H9 (cell line): ENCODE measurements at regions not wholly inside any gene's neighbourhood (a gene's known extent, or its start where the extent isn't known, plus 50 kb on each side); places are given as distances from the start of the nearest gene placed in this dataset.

ENCODE experiments used
- DNase-seq: peaks from one replicate; pipeline ENCODE4 v3.0.0-alpha.2; 2017
- H2AFZ ChIP-seq: one replicate; pipeline ENCODE4 v1.6.1; 2013; ENCODE audit warnings: mild to moderate bottlenecking, low read length, control low read depth, moderate library complexity
- H2AK5ac ChIP-seq: 2 replicates; pipeline ENCODE4 v1.6.1; 2013; ENCODE audit warnings: low read length, control low read depth, mixed read lengths; ENCODE audit not compliant: insufficient read length
- H2BK120ac ChIP-seq: one replicate; pipeline ENCODE4 v1.6.1; 2013; ENCODE audit warnings: low read depth, mild to moderate bottlenecking, low read length, control low read depth, inconsistent platforms; ENCODE audit not compliant: poor library complexity, severe bottlenecking
- H2BK12ac ChIP-seq: 2 replicates; pipeline ENCODE4 v1.6.1; 2013; ENCODE audit warnings: low read length, control low read depth, mixed read lengths, low read depth; ENCODE audit not compliant: insufficient read length
- H2BK15ac ChIP-seq: 2 replicates; pipeline ENCODE4 v1.6.1; 2013; ENCODE audit warnings: low read depth, low read length, control low read depth
- H2BK20ac ChIP-seq: one replicate; pipeline ENCODE4 v1.6.1; 2013; ENCODE audit warnings: low read depth, mild to moderate bottlenecking, low read length, control low read depth, inconsistent platforms; ENCODE audit not compliant: poor library complexity, severe bottlenecking
- H2BK5ac ChIP-seq: 2 replicates; pipeline ENCODE4 v1.6.1; 2013; ENCODE audit warnings: low read length, control low read depth, mixed read lengths; ENCODE audit not compliant: insufficient read length
- H3K14ac ChIP-seq: 2 replicates; pipeline ENCODE4 v1.6.1; 2013; ENCODE audit warnings: low read length, control low read depth; ENCODE audit not compliant: insufficient read depth
- H3K18ac ChIP-seq: 2 replicates; pipeline ENCODE4 v1.6.1; 2013; ENCODE audit warnings: low read depth, mild to moderate bottlenecking, mixed read lengths, low read length, control low read depth; ENCODE audit not compliant: insufficient read length
- H3K23ac ChIP-seq: 2 replicates; pipeline ENCODE4 v1.6.1; 2013; ENCODE audit warnings: low read length, control low read depth, mixed read lengths, low read depth; ENCODE audit not compliant: insufficient read length
- H3K23me2 ChIP-seq: 2 replicates; pipeline ENCODE4 v1.6.1; 2013; ENCODE audit warnings: low read depth, mild to moderate bottlenecking, mixed read lengths, low read length, control low read depth; ENCODE audit not compliant: insufficient read length, poor library complexity, severe bottlenecking
- H3K27ac ChIP-seq: 2 replicates; pipeline ENCODE4 v1.5.1; 2013; ENCODE audit warnings: low read length, control low read depth, mixed read lengths, low read depth; ENCODE audit not compliant: insufficient read length
- H3K27me3 ChIP-seq: 2 replicates; pipeline ENCODE4 v1.6.1; 2013; ENCODE audit warnings: low read length, control low read depth, inconsistent platforms; ENCODE audit not compliant: insufficient read depth
- H3K4ac ChIP-seq: 2 replicates; pipeline ENCODE4 v1.6.1; 2013; ENCODE audit warnings: low read depth, mild to moderate bottlenecking, control low read depth, inconsistent platforms, low read length, moderate library complexity
- H3K4me1 ChIP-seq: 2 replicates; pipeline ENCODE4 v1.6.1; 2013; ENCODE audit warnings: low read length, control low read depth, inconsistent platforms; ENCODE audit not compliant: insufficient read depth
- H3K4me2 ChIP-seq: 2 replicates; pipeline ENCODE4 v1.6.1; 2013; ENCODE audit warnings: low read length, control low read depth, mixed read lengths; ENCODE audit not compliant: insufficient read length, insufficient read depth
- H3K56ac ChIP-seq: 2 replicates; pipeline ENCODE4 v1.6.1; 2013; ENCODE audit warnings: low read depth, mild to moderate bottlenecking, mixed read lengths, low read length, control low read depth; ENCODE audit not compliant: insufficient read length
- H3K79me1 ChIP-seq: 2 replicates; pipeline ENCODE4 v1.6.1; 2013; ENCODE audit warnings: low read depth, mild to moderate bottlenecking, moderate library complexity, low read length, control low read depth, inconsistent platforms; ENCODE audit not compliant: insufficient read depth, poor library complexity, severe bottlenecking
- H3K79me2 ChIP-seq: 2 replicates; pipeline ENCODE4 v1.6.1; 2013; ENCODE audit warnings: low read length, control low read depth, inconsistent platforms; ENCODE audit not compliant: insufficient read depth
- H3K9ac ChIP-seq: 2 replicates; pipeline ENCODE4 v1.6.1; 2013; ENCODE audit warnings: low read length, control low read depth, mixed read lengths; ENCODE audit not compliant: insufficient read length; ENCODE audit errors: extremely low read depth
- H3K9me3 ChIP-seq: one replicate; pipeline ENCODE4 v1.6.1; 2013; ENCODE audit warnings: low read depth, low read length, inconsistent platforms; ENCODE audit not compliant: control insufficient read depth
- H3T11ph ChIP-seq: one replicate; pipeline ENCODE4 v1.6.1; 2013; ENCODE audit warnings: mild to moderate bottlenecking, low read length, control low read depth, inconsistent platforms
- H4K20me1 ChIP-seq: one replicate; pipeline ENCODE4 v1.6.1; 2013; ENCODE audit not compliant: control insufficient read depth, insufficient read length, insufficient read depth
- H4K5ac ChIP-seq: 2 replicates; pipeline ENCODE4 v1.6.1; 2013; ENCODE audit warnings: low read depth, mild to moderate bottlenecking, mixed read lengths, low read length, control low read depth; ENCODE audit not compliant: insufficient read length
- H4K8ac ChIP-seq: replicated peaks from 2 replicates; pipeline ENCODE4 v1.6.1; 2013; ENCODE audit warnings: low read length, control low read depth, mixed read lengths, low read depth; ENCODE audit not compliant: insufficient read length
- H4K91ac ChIP-seq: 2 replicates; pipeline ENCODE4 v1.6.1; 2013; ENCODE audit warnings: low read depth, mild to moderate bottlenecking, moderate library complexity, mixed read lengths, low read length, control low read depth; ENCODE audit not compliant: insufficient read length
- H3K27ac Mint-ChIP-seq, 3 experiments: 2 replicates in 2 of 3; 3 replicates in 1 of 3; pipeline ENCODE4 v1.8.0; 2020 to 2021; ENCODE audit warnings: mixed read lengths in 3 of 3, mild to moderate bottlenecking in 1 of 3, moderate library complexity in 1 of 3
- H3K27me3 Mint-ChIP-seq: 2 replicates; pipeline ENCODE4 v1.8.0; 2021; ENCODE audit warnings: low read depth, mild to moderate bottlenecking, moderate library complexity, mixed read lengths
- H3K36me3 Mint-ChIP-seq, 3 experiments: 2 replicates in 2 of 3; 3 replicates in 1 of 3; pipeline ENCODE4 v1.8.0; 2020 to 2021; ENCODE audit warnings: low read depth in 3 of 3, mixed read lengths in 3 of 3; ENCODE audit not compliant: insufficient read depth in 1 of 3
- H3K4me1 Mint-ChIP-seq, 2 experiments: 2 replicates each; pipeline ENCODE4 v1.8.0; 2020; ENCODE audit warnings: mixed read lengths in 2 of 2
- H3K4me3 Mint-ChIP-seq, 2 experiments: 2 replicates in 1 of 2; 3 replicates in 1 of 2; pipeline ENCODE4 v1.8.0; 2020 to 2021; ENCODE audit warnings: mild to moderate bottlenecking in 2 of 2, mixed read lengths in 2 of 2, moderate library complexity in 1 of 2
- H3K9me3 Mint-ChIP-seq, 2 experiments: 2 replicates in 1 of 2; 3 replicates in 1 of 2; pipeline ENCODE4 v1.8.0; 2020; ENCODE audit warnings: mild to moderate bottlenecking in 2 of 2, mixed read lengths in 2 of 2, moderate library complexity in 1 of 2
- WGBS: extraction: QIAGEN DNeasy Blood & Tissue Kit; methylation state at CpG from one replicate; pipeline ENCODE4 v1.1.7; 2013; ENCODE audit warnings: missing lambda C conversion rate, low lambda C conversion rate, mixed read lengths; ENCODE audit not compliant: insufficient read length; ENCODE audit errors: extremely low coverage; 5-methylcytosine and 5-hydroxymethylcytosine counted together
- TF ChIP-seq, protein P1 (sequence below): fragments of 200-600 bp; sonication (generic); conservative IDR thresholded peaks from 3 replicates; pipeline ENCODE4 v1.8.0; 2021; ENCODE audit warnings: antibody characterized with exemption, mild to moderate bottlenecking

DNA sequence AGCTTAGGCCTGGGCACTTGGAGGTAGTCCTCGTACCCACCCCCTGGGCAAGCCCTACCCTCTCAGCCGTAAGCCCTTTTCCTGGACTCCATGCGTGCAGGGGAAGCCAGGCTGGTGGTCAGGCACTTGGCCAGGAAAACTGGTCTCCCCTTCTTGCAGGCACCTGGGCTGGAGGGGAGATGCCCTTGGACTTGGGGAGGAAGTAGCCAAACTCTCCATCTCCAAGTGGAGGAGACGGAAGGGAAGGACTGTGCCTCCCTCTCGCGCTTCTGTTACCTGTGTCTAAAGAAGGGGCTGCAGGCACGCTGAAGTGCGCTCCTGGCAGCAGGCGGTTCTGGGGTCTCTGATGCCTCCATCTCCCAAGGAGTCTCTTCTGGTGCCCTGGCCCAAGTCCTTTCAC is 283.9 kb downstream of the PBX3 start:
- Mint-ChIP-seq H3K9me3 (peaks cover 0 to 2% of the 10 kb centered on the region in 2 experiments; a peak in 2 of 5 replicates), H3K4me1 (peaks cover 4 to 7% of the 10 kb centered on the region in 2 experiments; a peak in 2 of 4 replicates), H3K36me3 (no peaks in the 10 kb centered on the region; a peak in 1 of 7 replicates), H3K4me3 (no peak overlapping the region), H3K27me3 (no peaks in the 10 kb centered on the region; the same call in 1 of the 2 replicates), H3K27ac (peak overlapping the region in 1 of 3 experiments; percentile 48; a peak in 1 of 7 replicates)
- no peaks in the 10 kb centered on the region for H3K79me1 ChIP-seq
- H3K4ac ChIP-seq: no peak overlapping the region
- no peak overlapping the region for H3K56ac ChIP-seq
- H3K27me3 ChIP-seq: no peaks in the 10 kb centered on the region
- H4K91ac ChIP-seq: no peak overlapping the region
- H4K20me1 ChIP-seq: no peaks in the 10 kb centered on the region
- H3K9ac ChIP-seq: no peak overlapping the region
- TF ChIP-seq, protein P1, sequence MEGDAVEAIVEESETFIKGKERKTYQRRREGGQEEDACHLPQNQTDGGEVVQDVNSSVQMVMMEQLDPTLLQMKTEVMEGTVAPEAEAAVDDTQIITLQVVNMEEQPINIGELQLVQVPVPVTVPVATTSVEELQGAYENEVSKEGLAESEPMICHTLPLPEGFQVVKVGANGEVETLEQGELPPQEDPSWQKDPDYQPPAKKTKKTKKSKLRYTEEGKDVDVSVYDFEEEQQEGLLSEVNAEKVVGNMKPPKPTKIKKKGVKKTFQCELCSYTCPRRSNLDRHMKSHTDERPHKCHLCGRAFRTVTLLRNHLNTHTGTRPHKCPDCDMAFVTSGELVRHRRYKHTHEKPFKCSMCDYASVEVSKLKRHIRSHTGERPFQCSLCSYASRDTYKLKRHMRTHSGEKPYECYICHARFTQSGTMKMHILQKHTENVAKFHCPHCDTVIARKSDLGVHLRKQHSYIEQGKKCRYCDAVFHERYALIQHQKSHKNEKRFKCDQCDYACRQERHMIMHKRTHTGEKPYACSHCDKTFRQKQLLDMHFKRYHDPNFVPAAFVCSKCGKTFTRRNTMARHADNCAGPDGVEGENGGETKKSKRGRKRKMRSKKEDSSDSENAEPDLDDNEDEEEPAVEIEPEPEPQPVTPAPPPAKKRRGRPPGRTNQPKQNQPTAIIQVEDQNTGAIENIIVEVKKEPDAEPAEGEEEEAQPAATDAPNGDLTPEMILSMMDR: no peak
- H2AFZ ChIP-seq: no peak overlapping the region
- WGBS: no CpG with 5 or more reads among the region's 9 CpGs
- no peak overlapping the region for H3K23ac ChIP-seq
- H4K8ac ChIP-seq: no peak overlapping the region
- no peaks in the 10 kb centered on the region for H3K23me2 ChIP-seq
- H3K27ac ChIP-seq: no peak overlapping the region
- no peak overlapping the region for H3K14ac ChIP-seq
- no peak overlapping the region for H3K4me2 ChIP-seq
- H3K79me2 ChIP-seq: no peaks in the 10 kb centered on the region
- H2BK5ac ChIP-seq: no peak overlapping the region
- H2BK15ac ChIP-seq: no peak overlapping the region
- H4K5ac ChIP-seq: no peak overlapping the region
- H3K18ac ChIP-seq: no peak overlapping the region
- H2BK20ac ChIP-seq: no peak overlapping the region
- no peaks in the 10 kb centered on the region for H3K9me3 ChIP-seq
- no peak overlapping the region for H3T11ph ChIP-seq
- H3K4me1 ChIP-seq: no peaks in the 10 kb centered on the region
- H2BK12ac ChIP-seq: no peak overlapping the region
- no peak overlapping the region for H2BK120ac ChIP-seq
- no peak for DNase-seq
- no peak overlapping the region for H2AK5ac ChIP-seq
